Lung microvascular endothelial cell (primary cell): ENCODE measurements at regions not wholly inside any gene's neighbourhood (a gene's known extent, or its start where the extent isn't known, plus 50 kb on each side); places are given as distances from the start of the nearest gene placed in this dataset.
A peak's percentile ranks its signal among the peaks of the same experiment; 100 is the strongest.
"Not testable (repeated sequence)": the region's sequence is repeated elsewhere in the genome, so short reads cannot be mapped to it uniquely, and the experiment has no call there.

Experiments used
- DNase-seq, 2 donors: peaks; one replicate each; pipeline versions ENCODE4 v3.0.0 to v3.0.0-alpha.2; 2010; ENCODE audit warnings: low read depth in 2 of 2

DNA sequence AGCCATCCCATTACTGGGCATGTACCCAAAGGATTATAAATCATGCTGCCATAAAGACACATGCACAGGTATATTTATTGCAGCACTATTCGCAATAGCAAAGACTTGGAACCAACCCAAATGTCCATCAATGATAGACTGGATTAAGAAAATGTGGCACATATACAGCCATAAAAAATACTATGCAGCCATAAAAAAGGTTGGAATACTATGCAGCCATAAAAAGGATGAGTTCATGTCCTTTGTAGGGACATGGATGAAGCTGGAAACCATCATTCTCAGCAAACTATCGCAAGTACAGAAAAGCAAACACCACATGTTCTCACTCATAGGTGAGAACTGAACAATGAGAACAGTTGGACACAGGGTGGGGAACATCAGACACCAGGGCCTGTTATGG lies 151.5 kb downstream of the PLK2 start:
- DNase-seq = not testable (repeated sequence)

DNA sequence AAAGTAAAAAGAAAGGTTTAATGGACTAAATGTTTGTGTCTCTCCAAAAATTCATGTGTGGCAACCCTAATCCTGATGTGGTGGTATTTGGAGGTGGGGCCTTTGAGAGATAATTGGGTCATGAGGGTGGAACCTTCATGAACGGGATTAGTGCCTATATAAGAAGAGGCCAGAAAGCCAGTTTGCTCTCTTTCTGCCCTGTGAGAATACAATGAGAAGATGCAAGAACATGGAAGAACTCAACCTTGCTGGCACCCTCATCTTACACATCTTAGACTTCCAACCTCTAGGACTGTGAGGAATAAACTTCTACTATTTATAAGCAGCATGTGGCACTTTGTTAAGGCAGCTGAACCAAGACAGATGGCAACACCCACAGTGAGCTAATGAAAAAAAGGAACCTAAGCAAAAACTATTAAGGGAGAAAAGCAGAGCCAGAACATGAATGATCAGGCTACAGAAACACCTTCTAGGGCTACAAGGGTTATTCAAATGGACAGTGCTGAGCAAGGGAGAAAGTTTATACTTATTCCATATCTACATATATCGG lies 159.5 kb downstream of the PLK2 start:
- no peak for DNase-seq

DNA sequence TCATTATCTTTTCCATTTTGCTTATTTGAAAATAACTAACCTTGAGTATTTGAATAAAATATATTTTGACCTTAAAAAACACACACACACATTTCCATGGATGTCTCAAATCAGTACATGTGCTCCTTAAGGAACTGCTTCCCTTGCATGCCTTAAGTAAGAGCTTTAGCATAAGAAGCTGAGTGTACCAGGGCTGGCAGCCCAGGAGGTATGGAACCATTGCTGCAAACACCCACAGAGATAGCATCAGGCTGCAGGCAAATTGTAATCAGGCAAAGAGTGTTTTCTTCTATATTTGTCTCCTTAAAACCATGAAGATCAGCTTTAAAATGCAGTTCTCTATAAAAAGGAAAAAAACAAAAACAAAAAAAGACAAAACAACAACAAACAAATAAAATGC lies 160.6 kb downstream of the PLK2 start:
- no peak for DNase-seq

DNA sequence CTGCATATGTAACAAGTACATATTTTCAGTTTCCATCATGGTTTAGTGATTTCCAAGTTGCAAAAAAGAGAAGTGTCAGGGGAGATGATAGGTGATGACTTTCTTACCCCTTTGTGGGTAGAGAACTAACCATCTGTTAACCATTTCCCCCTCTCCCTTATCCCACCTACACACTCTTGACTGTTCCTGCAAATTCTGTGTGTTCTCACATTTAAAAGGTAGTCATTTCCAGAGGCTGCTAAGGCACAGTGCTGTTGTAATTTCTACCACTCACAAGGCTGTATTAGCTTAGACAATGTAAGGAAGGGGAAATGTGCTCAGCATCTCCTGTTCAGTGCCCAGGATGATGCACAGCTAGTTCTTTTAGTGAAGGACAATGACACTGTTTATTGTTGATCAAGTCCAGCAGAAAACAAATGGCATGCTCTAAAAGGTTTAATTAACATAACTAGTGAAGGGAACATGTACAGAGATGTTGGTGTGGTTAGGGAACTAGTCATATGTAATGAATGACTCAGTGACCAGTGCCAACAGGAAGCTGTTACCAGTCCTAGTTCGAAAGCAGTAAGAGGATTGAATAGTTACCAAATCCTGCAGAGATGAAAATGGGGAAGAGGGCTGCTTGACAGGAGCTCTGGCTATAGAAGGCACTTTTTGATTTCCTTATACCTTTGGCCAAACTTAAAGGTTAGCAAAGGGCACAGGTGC lies 165.1 kb downstream of the PLK2 start:
- DNase-seq = peak; percentile 46 to 89

DNA sequence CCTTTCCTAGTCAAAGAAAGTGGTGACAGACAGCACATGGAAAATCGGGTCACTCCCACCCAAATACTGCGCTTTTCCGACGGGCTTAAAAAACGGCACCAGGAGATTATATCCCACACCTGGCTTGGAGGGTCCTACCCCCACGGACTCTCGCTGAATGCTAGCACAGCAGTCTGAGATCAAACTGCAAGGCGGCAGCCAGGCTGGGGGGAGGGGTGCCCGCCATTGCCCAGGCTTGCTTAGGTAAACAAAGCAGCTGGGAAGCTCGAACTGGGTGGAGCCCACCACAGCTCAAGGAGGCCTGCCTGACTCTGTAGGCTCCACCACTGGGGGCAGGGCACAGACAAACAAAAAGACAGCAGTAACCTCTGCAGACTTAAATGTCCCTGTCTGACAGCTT lies 171.6 kb downstream of the PLK2 start:
- DNase-seq = not testable (repeated sequence)

DNA sequence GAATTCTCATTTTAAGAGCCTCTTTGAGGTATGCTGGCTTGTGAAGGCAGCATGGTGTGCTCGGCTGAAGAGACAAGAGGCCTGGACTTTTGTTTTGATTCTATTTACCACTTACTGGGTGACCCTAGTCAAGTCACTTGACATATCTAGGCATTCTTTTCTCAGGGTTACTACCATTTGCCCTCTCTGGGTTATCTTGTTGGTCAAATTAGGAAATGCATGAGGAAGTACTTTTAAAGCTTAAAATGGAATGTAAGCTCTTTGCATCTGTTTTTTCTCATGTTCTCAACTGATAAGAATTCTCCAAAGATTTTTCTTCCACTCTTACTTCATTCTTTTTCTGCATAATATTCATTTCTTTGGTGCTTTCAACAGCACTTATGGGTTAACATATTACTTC lies 173.1 kb downstream of the PLK2 start:
- DNase-seq = no peak

DNA sequence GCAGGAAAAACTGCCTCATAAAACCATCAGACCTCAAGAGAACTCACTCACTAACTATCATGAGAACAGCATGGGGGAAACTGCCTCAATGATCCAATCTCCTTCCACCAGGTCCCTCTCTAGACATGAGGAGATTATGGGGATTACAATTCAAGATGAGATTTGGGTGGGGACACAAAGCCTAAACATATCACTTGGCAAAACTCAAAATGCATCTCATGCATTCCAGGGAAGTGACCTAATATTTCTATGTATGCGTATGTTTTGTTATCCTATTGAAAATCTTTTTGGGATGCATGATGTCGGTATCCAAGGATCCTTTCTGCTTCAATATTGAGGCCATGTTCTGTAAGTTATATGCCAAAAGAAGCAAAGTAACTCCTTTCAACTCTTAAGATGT lies 174.0 kb downstream of the PLK2 start:
- DNase-seq = no peak

DNA sequence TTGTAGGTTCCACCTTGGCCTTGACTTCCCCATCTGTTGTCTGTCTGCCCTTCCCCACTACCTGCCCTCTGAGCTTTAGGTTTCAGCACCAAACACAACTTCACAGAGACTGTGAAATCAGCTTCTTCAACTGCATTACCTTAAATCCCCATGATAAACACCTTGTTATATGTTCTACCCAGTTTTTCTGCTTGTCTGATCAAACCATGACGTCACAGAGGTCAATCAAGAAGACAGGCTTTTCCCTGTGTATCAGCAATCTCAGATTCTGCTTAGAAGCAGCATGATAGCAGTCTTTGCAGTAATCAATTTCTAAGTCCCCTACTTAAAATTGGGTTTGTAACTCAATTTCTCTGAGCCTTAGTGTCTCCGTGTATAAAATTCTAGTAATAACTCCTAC lies 175.0 kb downstream of the PLK2 start:
- DNase-seq = no peak

DNA sequence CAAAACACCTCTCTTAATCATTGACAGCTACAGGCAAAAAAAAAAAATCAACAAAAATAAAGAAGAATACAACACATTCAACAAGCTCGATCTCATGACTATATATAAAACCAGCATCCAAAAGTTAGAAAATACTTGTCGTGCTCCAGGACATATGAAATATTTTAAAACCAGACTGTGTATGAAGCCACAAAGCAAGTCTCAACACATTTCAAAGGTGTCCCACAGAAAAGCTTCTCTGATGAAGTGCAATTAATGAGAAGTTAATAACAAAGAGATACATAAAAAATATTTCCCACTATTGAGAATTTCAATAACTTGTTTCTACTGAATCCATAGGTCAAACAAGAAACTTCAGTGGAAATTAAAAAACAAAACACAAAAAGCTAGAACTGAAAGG lies 178.7 kb downstream of the PLK2 start:
- no peak for DNase-seq

DNA sequence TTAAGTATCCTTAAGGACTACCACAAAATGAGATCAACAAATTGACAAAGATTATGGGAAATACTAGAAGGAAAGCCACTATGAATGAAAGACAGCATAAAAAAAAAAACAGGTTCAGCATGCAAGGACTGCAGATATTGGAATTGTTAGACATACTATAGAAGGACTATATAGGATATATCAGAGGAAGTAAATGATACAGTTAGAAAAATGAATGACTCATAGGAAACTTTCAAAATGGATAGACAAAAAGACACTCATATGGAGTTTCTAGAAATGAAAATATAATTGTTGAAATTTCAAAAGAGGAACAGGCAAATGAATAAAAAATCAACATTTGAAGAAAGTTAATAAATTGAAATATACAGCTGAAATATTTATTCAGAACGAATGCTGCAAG lies 180.6 kb downstream of the PLK2 start:
- no peak for DNase-seq

DNA sequence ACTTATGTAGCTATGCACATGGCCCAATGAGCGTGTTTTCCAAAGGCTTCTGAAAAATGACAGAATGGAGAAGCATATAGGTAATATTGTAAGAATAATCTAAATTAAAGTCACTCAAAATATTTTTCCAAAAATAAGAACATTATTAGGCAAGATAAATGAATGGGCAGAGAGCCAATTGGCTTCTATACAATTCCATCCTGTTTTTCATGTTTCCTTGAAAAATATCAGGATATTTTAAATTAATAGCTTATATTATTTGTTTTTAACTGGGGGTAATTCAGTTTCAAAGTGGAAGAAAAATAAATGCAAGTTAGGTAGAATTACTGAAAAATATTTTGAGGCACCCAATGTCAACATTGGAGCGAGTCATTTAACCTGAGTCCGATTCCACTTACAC lies 183.5 kb downstream of the PLK2 start:
- DNase-seq = peak in 1 of 2 donors; percentile 54

DNA sequence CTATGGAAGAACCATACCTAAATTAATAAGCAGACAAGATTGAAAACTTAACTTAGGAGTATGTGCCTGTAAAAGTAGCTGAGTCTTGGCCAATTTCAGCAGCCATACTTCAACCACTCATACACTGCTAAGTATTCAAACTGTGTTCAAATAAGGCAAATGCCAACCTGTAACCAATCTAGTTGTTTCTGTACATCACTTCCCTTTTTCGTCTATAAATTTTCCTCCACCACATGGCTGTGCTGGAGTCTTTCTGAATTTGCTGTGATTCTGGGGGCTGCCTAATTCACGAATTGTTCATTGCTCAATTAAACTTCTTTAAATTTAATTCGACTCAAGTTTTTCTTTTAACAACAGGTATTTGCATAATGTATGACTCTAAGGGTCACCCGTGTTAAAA lies 184.4 kb downstream of the PLK2 start:
- no peak for DNase-seq

DNA sequence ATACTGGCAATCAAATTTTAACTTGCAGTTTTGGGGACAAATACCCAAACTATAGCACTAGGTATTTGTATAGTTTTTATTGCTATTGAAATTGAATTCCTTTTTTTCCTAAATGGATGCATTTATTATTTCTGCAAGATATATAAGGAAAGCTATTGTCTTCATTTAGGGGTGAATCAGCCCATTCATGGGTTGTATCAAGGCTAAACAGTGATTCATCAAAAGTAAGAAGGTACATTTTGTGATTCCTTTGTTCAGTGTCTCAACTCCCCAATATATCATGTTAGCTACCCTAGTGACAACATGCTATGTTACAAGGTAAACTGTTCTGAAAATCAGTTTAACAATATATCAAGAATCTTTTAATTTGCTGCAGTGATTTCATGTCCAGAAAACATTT lies 185.7 kb downstream of the PLK2 start:
- DNase-seq = peak in 1 of 2 donors; percentile 64

DNA sequence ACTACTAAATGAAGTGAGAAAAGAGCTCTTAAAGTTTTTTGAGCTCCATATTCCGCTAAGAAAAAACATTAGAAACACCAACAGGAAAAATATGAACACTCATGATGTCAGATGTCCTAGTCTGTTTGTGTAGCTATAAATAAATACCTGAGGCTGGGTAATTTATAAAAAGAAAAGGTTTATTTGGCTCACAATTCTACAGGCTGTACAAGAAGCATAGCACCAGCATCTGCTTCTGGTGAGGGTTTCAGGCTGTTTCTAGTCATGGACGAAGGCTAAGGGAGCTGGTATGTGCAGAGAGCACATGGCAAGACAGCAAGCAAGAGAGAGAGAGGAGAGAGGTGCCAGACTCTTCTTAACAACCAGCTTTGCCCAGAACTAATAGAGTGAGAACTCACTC lies 186.2 kb downstream of the PLK2 start:
- DNase-seq = peak; percentile 9 to 62

DNA sequence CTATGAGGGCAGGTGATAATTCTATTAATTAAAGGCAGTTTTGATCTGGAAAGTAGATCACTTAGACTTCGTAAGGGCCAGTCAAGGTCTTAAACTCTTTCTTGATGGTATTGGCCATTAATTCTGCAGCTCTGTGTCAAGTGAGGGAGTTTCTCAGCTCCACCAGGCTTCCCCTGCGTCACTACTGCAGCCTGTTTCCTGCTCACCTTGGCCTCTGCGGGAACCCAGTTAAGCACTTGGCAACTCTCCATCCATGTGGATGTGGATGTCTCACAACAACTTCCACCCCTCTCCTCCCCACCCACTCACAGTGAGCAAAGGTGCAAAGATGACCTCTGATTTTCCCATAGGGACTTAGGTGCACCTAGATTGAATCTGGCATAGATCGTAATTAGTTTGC lies 191.6 kb downstream of the PLK2 start:
- DNase-seq = peak; percentile 98 to 99

DNA sequence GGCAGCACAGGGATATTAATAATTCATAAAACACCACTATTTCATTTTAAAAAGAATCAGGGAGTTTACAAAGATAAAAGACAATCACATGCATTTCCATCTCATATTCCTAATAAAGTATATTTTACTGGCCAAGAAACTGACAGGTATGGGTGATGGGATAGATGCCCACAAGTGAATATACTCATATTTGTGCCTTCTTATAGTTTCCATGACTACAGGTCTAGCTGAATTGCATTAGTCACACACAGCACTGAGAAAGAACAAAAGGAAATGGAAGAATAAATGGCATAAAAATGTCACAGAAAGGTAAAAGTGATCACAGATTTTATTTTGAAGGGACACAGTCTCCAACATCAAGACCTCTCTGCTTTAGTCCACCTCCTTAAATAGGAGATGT lies 193.5 kb downstream of the PLK2 start:
- peak; percentile 82 to 86 for DNase-seq

DNA sequence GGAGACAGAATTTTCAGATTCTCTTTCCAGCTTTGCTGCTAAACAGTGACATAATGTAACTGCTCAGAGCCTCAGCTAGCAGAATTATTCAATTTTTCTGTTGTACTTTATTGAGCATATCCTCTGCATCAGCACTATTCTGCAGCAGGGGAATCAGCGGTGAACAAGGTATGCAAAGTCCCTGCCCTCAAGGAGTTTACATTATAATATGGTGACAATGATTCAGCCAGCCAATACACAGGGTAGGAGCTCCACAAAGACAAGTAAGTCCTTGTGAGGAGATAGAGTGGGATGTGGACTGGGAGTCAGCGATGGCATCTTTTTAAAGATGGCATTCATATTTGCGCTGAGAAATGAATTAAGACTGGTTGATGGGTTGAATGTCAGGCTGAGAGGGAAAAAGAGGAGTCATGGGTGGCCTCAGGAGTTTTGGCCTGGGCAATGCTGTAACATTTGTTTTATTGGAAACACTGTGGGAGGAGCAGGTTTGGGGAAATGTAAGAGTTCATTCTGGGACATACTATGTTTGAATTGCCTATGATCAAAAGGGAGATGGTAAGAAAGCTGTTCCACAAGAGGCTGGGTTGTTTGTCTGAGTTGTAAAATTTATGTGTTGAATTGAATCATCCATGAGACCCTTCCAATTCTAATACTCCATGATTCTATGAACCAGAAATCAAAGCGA lies 194.5 kb downstream of the PLK2 start:
- no peak for DNase-seq

DNA sequence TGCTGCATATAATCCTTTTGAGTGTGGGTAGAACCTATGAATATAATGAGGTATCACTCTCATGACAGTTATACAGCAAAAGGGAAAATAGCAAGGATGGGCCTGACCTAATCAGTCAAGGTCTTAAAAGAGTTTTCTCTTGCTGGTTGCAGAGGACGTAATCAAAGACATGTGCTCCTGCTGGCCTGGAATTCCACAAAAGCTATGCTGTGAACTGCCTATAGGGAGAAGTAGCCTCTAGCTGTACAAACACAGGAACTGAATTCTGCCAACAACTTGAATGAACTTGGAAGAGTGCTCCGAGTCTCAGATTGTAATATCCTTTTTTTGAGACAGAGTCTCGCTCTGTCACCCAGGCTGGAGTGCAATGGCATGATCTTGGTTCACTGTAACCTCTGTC lies 195.6 kb downstream of the PLK2 start:
- no peak for DNase-seq

DNA sequence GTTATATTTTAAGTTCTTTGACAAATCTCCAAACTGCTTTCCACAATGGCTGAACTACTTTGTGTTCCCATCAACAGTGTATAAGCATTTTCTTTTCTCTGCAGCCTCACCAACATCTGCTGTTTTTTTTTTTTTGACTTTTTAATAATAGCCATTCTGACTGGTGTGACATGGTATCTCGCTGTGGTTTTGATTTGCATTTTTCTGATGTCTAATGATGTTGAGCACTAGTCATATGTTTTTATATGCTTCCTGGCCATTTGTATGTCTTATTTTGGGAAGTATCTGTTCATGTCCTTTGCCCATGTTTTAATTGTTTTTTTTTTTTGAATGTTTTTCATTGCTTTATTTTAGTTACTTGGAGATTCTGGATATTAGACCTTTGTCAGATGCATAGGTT lies 196.6 kb downstream of the PLK2 start:
- no peak for DNase-seq

DNA sequence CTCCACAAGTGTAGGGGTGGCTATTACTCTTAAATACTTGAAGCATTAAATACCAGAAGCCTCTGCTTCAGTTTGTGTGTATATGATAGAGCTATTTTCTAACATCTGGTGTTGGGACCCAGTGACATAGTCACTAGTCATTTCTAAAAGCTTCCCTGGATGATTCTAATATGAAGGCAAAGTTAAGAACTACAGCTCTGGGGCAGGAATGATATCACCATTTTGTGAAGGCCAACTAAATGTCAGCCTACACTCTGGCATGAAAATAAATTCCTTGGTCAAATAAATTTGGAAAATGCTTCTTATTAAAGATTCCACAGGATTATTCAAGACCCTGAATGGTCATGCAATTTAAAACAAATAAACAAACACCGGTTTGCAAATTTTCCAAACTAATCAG lies 197.7 kb downstream of the PLK2 start:
- DNase-seq = no peak

DNA sequence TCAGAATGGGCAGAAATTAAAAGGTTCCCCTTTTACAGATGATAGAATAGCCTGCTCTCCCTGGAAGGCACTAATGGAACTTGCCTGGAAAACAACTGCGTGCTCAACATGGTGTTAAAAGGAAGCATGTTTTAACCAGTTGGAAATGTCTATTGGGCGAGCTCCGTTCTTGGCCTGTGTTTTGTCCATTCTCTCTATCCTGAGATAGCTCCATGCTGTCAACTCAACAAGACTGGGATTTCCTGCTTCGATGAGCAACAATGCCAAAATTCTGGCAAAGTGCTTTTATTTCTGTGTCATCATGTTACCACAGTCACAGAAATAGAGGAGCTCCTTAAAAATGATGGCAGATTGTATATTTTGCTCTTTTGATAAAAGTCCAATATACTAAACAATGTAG lies 198.3 kb downstream of the PLK2 start:
- peak; percentile 65 to 94 for DNase-seq

DNA sequence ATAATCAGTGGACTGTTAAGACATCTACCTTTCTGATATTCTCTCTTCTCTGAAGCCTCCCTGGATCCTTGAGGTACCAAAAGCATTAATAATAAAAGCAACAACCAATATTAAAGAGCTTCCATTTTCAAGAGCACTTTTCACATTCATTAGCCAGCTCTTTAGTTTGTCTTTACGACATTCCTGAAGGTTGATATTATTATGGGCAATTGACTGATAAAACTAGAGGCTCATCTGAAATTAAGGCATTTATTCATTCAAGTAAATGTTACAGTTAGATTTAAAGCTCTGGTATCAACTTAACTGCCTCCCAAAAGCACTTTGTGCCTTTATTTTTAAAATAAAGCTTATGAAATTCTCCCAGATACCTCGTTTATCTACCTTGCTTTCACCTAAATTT lies 199.6 kb downstream of the PLK2 start:
- DNase-seq = no peak

DNA sequence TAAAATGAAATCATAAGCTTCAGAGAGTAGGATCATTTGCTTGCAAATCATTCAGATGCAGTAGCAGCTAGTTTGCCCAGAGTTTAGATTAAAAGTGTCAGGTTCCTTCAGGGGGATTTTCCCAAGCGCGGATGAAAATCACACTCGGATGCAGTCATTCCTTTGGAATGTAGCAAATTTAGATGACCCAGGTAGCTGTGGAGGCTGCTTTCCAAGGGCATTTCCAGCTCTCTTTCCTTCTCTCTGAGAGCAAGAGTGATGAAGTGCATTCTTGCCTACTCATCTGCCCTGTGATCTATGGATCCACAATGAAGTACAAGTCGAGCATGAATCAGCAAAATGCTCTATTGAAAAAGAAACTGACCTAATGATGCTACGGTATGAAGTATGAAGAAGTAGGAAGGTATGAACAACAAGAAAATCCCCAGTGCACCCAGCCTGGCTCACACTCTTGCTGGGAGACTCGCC lies 200.2 kb downstream of the PLK2 start:
- peak; percentile 70 to 98 for DNase-seq
